ENCODE measurements at regions not wholly inside any gene's neighbourhood (a gene's known extent, or its start where the extent isn't known, plus 50 kb on each side); places are given as distances from the start of the nearest gene placed in this dataset.

DNA sequence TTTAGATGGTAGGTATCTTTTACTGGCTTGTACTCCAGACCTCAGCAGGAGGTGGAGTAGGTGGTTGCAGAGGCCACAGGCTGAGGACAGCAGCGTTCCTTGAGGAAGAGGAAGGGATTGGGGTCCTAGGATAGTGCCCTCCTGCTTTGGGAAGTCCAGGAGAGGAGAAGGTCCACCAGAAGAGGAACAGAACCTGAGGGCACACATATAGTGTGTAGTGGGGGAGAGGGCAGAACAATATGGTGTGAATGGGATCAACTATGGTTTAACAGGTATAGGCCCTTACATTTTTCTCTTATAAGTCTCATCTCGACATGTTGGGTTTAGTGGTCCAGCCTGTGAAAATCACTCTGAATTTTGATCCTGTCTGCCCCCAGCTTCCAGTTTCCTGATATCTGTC is 229.1 kb upstream of the ZBED5 start:
- no peaks in the 10 kb centered on the region for H3K36me3 ChIP-seq (ENCODE audit: control insufficient read depth, low read depth, low read length)
- peaks cover 8% of the 10 kb centered on the region for H3K4me1 ChIP-seq (ENCODE audit: control insufficient read depth, low read depth, low read length)
- peaks cover 14% of the 10 kb centered on the region for H3K9me3 ChIP-seq (ENCODE audit: control insufficient read depth, low read depth, low read length)
- no peak overlapping the region for H3K9ac ChIP-seq (ENCODE audit: low read length)
- H3K4me3 ChIP-seq (ENCODE audit: low read length), result no peak overlapping the region
- H3K27ac ChIP-seq (ENCODE audit: low read length), result no peak overlapping the region
- no peaks in the 10 kb centered on the region for H3K27me3 ChIP-seq (ENCODE audit: control insufficient read depth, insufficient read depth, low read length)

DNA sequence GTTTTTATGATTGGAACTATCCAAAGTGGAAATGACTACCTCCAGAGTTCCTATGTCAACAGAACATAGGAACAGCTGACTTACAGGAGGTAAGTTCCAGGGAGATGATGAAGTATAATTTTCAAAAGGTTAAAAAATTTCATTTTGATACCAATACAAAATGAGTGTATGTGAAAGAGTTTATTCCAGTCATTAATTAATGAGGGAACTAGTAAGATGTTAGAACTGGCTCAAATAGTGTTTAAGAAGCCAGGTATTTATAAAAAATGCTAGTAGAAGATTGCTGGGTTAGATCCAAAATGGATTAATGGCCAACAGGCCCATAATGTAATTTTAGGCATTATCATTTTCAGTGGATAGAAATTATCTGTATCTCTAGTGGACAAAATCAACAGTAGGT is 227.7 kb upstream of the ZBED5 start:
- H3K36me3 ChIP-seq (ENCODE audit: control insufficient read depth, low read depth, low read length), result no peaks in the 10 kb centered on the region
- H3K9ac ChIP-seq (ENCODE audit: low read length), result no peak overlapping the region
- no peak overlapping the region for H3K27ac ChIP-seq (ENCODE audit: low read length)
- H3K4me3 ChIP-seq (ENCODE audit: low read length), result no peak overlapping the region
- H3K27me3 ChIP-seq (ENCODE audit: control insufficient read depth, insufficient read depth, low read length), result no peaks in the 10 kb centered on the region
- peaks cover 20% of the 10 kb centered on the region for H3K4me1 ChIP-seq (ENCODE audit: control insufficient read depth, low read depth, low read length)
- H3K9me3 ChIP-seq (ENCODE audit: control insufficient read depth, low read depth, low read length), result peaks cover 3% of the 10 kb centered on the region

DNA sequence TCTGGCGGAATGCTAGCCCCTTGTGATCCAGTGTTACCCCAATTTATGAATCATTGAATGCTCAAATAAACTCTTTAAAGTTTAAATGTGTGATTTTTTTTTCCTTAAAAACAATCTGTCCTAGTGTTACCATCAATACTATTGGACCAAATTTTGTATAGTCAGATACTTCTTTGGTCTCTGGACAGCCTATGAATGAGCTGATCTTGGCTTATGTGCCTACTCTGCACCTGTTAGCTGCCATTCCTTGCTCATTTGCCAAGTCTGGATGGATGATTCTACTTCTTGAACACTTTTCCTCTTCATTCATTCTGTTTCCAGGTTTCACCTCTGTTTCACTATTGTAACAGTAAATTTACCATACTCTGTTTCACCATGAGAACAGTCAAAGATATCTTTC is 226.5 kb upstream of the ZBED5 start:
- Histone ChIP-seq H3K9ac (ENCODE audit: low read length) (no peak overlapping the region), H3K27me3 (ENCODE audit: control insufficient read depth, insufficient read depth, low read length) (no peaks in the 10 kb centered on the region), H3K36me3 (ENCODE audit: control insufficient read depth, low read depth, low read length) (no peaks in the 10 kb centered on the region), H3K4me1 (ENCODE audit: control insufficient read depth, low read depth, low read length) (peaks cover 20% of the 10 kb centered on the region), H3K4me3 (ENCODE audit: low read length) (no peak overlapping the region), H3K9me3 (ENCODE audit: control insufficient read depth, low read depth, low read length) (no peaks in the 10 kb centered on the region), H3K27ac (ENCODE audit: low read length) (no peak overlapping the region)

DNA sequence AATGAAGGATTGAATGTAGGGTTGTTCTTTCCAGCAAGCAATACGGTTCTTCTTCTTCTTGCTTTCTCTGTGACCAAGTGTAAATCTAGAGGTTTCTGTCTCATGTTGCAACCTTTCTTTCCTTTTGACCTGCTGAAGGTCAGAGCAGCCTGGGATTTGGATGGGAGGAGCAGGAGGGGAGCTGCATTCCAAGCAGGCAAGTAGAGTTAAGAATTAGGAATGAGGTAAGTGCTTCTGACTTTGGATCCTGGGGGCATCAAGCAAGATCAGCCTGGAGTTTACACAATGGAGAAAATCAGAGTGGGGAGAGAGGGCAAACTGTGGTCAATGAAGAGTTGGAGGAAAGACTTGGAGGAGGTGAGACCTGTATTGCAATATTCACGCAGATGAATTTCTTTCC is 225.6 kb upstream of the ZBED5 start:
- Histone ChIP-seq H3K4me3 (ENCODE audit: low read length) (no peak overlapping the region), H3K9me3 (ENCODE audit: control insufficient read depth, low read depth, low read length) (no peaks in the 10 kb centered on the region), H3K36me3 (ENCODE audit: control insufficient read depth, low read depth, low read length) (no peaks in the 10 kb centered on the region), H3K27me3 (ENCODE audit: control insufficient read depth, insufficient read depth, low read length) (no peaks in the 10 kb centered on the region), H3K27ac (ENCODE audit: low read length) (no peak overlapping the region), H3K9ac (ENCODE audit: low read length) (no peak overlapping the region), H3K4me1 (ENCODE audit: control insufficient read depth, low read depth, low read length) (peaks cover 20% of the 10 kb centered on the region)

DNA sequence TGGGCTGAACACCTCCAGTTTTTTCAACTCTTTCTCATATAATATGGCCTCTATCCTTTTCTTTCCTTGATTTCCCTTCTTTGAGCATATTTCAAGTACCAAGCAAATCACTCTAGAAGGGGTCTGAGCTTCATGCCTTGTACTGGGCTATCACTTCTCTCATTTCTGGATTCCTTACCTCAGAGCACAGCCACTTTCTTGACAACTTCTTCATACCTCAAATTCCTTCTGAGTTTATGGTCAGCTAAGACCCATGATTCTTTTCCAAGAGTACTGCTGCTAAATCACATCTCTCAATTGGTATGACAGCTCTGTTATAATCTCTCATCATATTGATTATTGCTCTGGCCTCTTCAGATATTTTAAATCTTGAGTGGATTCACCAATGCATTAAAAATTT is 224.8 kb upstream of the ZBED5 start:
- Histone ChIP-seq H3K9me3 (ENCODE audit: control insufficient read depth, low read depth, low read length) (no peaks in the 10 kb centered on the region), H3K4me3 (ENCODE audit: low read length) (no peak overlapping the region), H3K4me1 (ENCODE audit: control insufficient read depth, low read depth, low read length) (peaks cover 20% of the 10 kb centered on the region), H3K36me3 (ENCODE audit: control insufficient read depth, low read depth, low read length) (no peaks in the 10 kb centered on the region), H3K9ac (ENCODE audit: low read length) (no peak overlapping the region), H3K27me3 (ENCODE audit: control insufficient read depth, insufficient read depth, low read length) (no peaks in the 10 kb centered on the region), H3K27ac (ENCODE audit: low read length) (no peak overlapping the region)

DNA sequence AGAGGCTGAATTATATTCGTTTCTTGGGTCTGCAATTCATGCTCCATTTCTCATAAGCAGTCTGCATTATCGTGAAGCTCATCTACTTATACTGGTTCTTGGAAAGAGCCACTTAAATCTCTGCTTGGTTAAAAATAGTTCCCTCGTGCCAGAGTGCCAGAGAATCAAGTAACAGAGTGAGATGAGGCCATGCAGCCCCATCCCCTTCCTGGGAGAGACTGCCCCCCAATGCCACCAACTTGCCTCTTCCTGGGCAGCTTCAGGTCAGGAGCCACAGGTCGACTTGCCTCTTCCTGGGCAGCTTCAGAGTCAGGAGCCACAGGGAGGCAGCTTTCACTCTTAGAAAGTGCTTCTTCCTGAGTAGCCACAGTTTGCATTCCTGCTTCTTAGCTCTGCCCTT is 223.9 kb upstream of the ZBED5 start:
- Histone ChIP-seq H3K4me3 (ENCODE audit: low read length) (no peak overlapping the region), H3K9ac (ENCODE audit: low read length) (no peak overlapping the region), H3K36me3 (ENCODE audit: control insufficient read depth, low read depth, low read length) (no peaks in the 10 kb centered on the region), H3K9me3 (ENCODE audit: control insufficient read depth, low read depth, low read length) (no peaks in the 10 kb centered on the region), H3K27ac (ENCODE audit: low read length) (no peak overlapping the region), H3K27me3 (ENCODE audit: control insufficient read depth, insufficient read depth, low read length) (no peaks in the 10 kb centered on the region), H3K4me1 (ENCODE audit: control insufficient read depth, low read depth, low read length) (peaks cover 20% of the 10 kb centered on the region)

DNA sequence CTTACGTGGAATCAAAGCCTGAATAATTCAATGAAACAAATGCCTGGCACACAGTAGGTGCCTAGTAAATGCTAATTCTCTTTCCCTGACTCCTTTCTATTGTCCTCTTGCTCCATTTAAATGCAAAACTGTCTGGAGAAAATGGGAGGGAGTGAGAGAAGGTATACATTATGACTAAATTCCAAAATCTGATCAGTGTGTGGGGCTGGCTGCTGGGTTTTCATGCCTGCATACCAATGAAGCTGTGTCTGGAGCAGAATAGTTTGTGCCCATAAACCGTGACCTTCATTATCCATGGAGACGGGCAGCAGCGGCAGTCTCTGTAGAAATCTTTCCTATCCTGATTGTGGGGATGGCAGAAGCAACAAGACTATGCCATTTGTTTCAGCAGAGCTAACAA is 223.4 kb upstream of the ZBED5 start:
- no peaks in the 10 kb centered on the region for H3K27me3 ChIP-seq (ENCODE audit: control insufficient read depth, insufficient read depth, low read length)
- no peak overlapping the region for H3K4me3 ChIP-seq (ENCODE audit: low read length)
- no peaks in the 10 kb centered on the region for H3K36me3 ChIP-seq (ENCODE audit: control insufficient read depth, low read depth, low read length)
- H3K27ac ChIP-seq (ENCODE audit: low read length), result no peak overlapping the region
- no peaks in the 10 kb centered on the region for H3K9me3 ChIP-seq (ENCODE audit: control insufficient read depth, low read depth, low read length)
- H3K9ac ChIP-seq (ENCODE audit: low read length), result no peak overlapping the region
- peaks cover 20% of the 10 kb centered on the region for H3K4me1 ChIP-seq (ENCODE audit: control insufficient read depth, low read depth, low read length)

DNA sequence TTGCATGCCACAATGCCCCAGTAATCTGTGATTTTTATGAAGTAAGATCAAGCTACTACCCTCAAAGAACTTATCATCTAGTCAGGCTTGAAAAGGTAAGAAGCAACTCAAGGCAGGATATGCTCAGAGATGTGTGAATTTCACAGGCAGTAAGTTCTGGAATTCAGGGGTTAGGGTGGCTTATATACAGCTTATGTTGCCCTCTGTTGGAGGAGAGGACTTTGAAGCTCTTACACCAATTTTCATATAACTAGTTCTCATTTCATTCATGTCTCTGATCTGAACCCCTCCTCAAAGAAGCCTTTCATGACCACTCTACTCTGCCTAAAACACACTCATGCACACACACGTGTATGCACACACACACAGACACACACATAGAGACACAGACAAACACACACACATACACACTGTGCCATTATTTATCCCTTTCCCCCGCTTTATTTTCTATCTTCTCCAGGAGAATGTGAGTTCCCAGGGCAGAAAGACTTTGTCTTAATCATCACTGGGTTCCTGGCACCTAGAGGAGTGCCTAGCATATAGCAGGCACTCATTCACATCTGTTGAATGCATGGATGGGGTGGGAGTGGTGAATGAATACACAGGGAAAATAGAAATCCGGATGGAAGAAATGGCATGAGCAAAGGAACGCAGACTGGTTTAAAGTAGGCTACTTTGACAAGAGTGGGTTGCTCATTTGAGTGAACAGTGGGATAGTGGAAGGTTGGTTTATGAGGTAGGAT is 220.7 kb upstream of the ZBED5 start:
- Histone ChIP-seq H3K27ac (ENCODE audit: low read length) (no peak overlapping the region), H3K9ac (ENCODE audit: low read length) (no peak overlapping the region), H3K9me3 (ENCODE audit: control insufficient read depth, low read depth, low read length) (no peaks in the 10 kb centered on the region), H3K4me3 (ENCODE audit: low read length) (no peak overlapping the region), H3K4me1 (ENCODE audit: control insufficient read depth, low read depth, low read length) (peaks cover 27% of the 10 kb centered on the region), H3K27me3 (ENCODE audit: control insufficient read depth, insufficient read depth, low read length) (no peaks in the 10 kb centered on the region), H3K36me3 (ENCODE audit: control insufficient read depth, low read depth, low read length) (no peaks in the 10 kb centered on the region)

DNA sequence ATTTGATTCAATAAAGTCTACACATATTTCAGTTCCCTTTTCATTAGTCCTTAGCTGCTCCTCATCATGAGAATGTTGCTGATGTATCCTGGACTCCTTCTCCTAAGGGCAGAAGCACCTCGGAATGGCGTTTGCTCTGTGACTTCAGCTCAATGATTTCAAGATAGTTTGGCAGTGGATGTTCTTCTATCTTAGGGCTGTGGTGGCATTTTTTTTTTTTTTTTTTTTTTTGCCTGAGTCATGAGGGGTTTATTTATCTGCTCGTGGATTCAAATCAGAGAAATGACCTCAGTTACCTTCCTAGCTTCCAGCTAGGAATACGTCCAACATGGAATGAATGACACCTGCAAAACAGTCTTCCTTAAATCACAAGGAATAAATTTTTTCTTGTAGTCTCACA is 220.0 kb upstream of the ZBED5 start:
- Histone ChIP-seq H3K27me3 (ENCODE audit: control insufficient read depth, insufficient read depth, low read length) (no peaks in the 10 kb centered on the region), H3K36me3 (ENCODE audit: control insufficient read depth, low read depth, low read length) (no peaks in the 10 kb centered on the region), H3K4me3 (ENCODE audit: low read length) (no peak overlapping the region), H3K27ac (ENCODE audit: low read length) (no peak overlapping the region), H3K9me3 (ENCODE audit: control insufficient read depth, low read depth, low read length) (no peaks in the 10 kb centered on the region), H3K4me1 (ENCODE audit: control insufficient read depth, low read depth, low read length) (peaks cover 27% of the 10 kb centered on the region), H3K9ac (ENCODE audit: low read length) (no peak overlapping the region)

DNA sequence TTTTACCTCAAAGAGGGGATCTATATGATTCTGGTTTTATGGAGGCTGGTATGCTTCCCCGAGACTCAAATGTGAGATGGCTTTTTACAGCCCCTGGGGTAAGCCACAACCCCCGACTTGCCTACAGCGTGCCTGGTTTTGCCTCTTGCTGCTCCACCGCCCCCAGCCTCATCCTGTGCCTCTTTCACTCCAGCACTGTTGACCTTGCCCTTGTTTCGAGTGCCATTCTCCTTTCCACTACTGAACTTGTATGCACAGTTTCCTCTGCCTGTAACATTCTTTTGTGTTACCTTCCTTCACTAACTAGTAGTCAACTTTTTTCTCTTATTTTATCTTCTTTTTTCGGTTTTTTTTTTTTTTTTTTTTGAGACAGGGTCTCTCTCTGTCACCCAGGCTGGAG is 219.0 kb upstream of the ZBED5 start:
- H3K27me3 ChIP-seq (ENCODE audit: control insufficient read depth, insufficient read depth, low read length), result no peaks in the 10 kb centered on the region
- no peak overlapping the region for H3K9ac ChIP-seq (ENCODE audit: low read length)
- no peaks in the 10 kb centered on the region for H3K9me3 ChIP-seq (ENCODE audit: control insufficient read depth, low read depth, low read length)
- no peak overlapping the region for H3K27ac ChIP-seq (ENCODE audit: low read length)
- H3K4me1 ChIP-seq (ENCODE audit: control insufficient read depth, low read depth, low read length), result peaks cover 32% of the 10 kb centered on the region
- no peaks in the 10 kb centered on the region for H3K36me3 ChIP-seq (ENCODE audit: control insufficient read depth, low read depth, low read length)
- no peak overlapping the region for H3K4me3 ChIP-seq (ENCODE audit: low read length)

DNA sequence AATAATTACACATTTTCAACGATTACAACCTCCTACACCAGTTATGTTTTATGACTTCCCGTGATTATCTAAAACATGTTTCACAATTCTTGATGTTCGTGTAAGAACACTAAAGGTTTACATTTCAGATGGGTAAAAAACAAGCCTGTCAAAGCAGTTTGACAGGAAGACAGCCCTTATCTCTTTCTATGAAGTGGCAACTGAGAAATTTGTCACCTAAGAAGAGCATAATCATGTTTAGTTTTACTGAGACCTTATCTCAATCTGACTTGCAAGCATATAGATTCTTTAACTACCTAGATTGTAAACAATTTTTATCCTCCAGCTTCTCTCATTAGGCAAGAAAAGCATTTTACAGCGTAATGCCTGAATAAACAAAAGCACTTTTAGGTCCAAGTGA is 218.4 kb upstream of the ZBED5 start:
- H3K9ac ChIP-seq (ENCODE audit: low read length), result no peak overlapping the region
- H3K9me3 ChIP-seq (ENCODE audit: control insufficient read depth, low read depth, low read length), result no peaks in the 10 kb centered on the region
- H3K4me1 ChIP-seq (ENCODE audit: control insufficient read depth, low read depth, low read length), result peaks cover 31% of the 10 kb centered on the region
- H3K4me3 ChIP-seq (ENCODE audit: low read length), result no peak overlapping the region
- H3K36me3 ChIP-seq (ENCODE audit: control insufficient read depth, low read depth, low read length), result no peaks in the 10 kb centered on the region
- H3K27me3 ChIP-seq (ENCODE audit: control insufficient read depth, insufficient read depth, low read length), result no peaks in the 10 kb centered on the region
- H3K27ac ChIP-seq (ENCODE audit: low read length), result no peak overlapping the region

DNA sequence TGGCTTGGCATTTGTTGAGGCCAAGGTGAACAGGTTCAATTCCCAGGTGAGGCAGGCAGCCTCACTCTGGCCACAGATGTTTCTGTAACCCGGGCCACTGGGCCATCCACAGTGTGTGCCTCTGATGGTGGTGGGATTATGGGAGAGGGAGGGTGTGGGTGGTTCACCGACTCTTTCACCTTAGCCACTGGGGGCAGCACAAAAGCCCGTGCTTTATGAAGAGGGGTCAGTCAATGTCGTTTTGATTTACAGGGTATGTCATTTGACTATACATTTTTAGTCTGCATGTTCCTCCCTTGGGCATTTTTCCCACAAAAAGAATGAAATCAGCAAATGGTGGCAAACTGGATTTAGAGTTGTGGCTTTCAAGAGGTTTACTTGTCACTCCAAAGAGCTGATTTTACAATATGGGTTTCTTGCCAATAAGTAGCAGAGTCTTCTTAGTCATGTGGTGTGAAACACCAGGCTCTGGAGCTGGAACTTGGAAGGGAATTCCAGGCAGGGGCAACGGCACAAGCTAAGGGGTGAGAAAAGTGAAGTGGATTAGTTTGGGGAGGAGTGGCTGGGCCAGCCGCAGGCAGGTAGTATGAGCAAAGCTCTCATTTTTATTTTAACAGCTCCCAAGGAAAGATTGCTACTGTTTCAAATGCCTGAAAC is 217.8 kb upstream of the ZBED5 start:
- Histone ChIP-seq H3K36me3 (ENCODE audit: control insufficient read depth, low read depth, low read length) (no peaks in the 10 kb centered on the region), H3K9me3 (ENCODE audit: control insufficient read depth, low read depth, low read length) (no peaks in the 10 kb centered on the region), H3K27me3 (ENCODE audit: control insufficient read depth, insufficient read depth, low read length) (no peaks in the 10 kb centered on the region), H3K27ac (ENCODE audit: low read length) (no peak overlapping the region), H3K9ac (ENCODE audit: low read length) (no peak overlapping the region), H3K4me3 (ENCODE audit: low read length) (no peak overlapping the region), H3K4me1 (ENCODE audit: control insufficient read depth, low read depth, low read length) (peaks cover 29% of the 10 kb centered on the region)
